Testis (tissue), 2 donors: ENCODE measurements at regions not wholly inside any gene's neighbourhood (a gene's known extent, or its start where the extent isn't known, plus 50 kb on each side); places are given as distances from the start of the nearest gene placed in this dataset.

ENCODE experiments used
- DNase-seq: peaks from one replicate; pipeline ENCODE4 v3.0.0-alpha.2; 2019
- H3K27ac ChIP-seq, 2 donors: fragments of 200-600 bp; sonication (generic); one replicate each; pipeline ENCODE4 v1.5.1; 2019
- H3K27me3 ChIP-seq: fragments of 200-600 bp; sonication (generic); one replicate; pipeline ENCODE4 v1.5.1; 2019
- H3K36me3 ChIP-seq: fragments of 200-600 bp; sonication (generic); one replicate; pipeline ENCODE4 v1.5.1; 2017; ENCODE audit warnings: low read depth; ENCODE audit errors: missing control alignments
- H3K4me1 ChIP-seq: fragments of 200-600 bp; sonication (generic); one replicate; pipeline ENCODE4 v1.5.1; 2019
- H3K4me3 ChIP-seq, 2 donors: fragments of 200-600 bp; sonication (generic); one replicate each; pipeline ENCODE4 v1.5.1; 2017 to 2019
- H3K9me3 ChIP-seq: fragments of 200-600 bp; sonication (generic); one replicate; pipeline ENCODE4 v1.5.1; 2017
- POLR2A ChIP-seq: fragments of 450-650 bp; IDR thresholded peaks from one replicate; pipeline ENCODE4 v1.6.1; 2017; ENCODE audit warnings: antibody characterized with exemption, mild to moderate bottlenecking, moderate library complexity
- whole genome bisulfite sequencing, 2 donors: methylation state at CpG; one replicate each; pipeline ENCODE4 v1.1.5; 2018; 5-methylcytosine and 5-hydroxymethylcytosine counted together
- intact Hi-C: fragments of 100-400 bp; cut with DNase I; formaldehyde crosslinking; loops from one replicate; pipeline ENCODE4 v1.15.1; 2023; ENCODE audit warnings: low total_unique reads
- TF ChIP-seq, protein P1 (sequence below), 3 experiments: fragments of 450-650 bp in 2 of 3; fragments of 200-600 bp in 1 of 3; sonication (generic) in 1 of 3; IDR thresholded peaks; one replicate each; pipeline ENCODE4 v1.5.1; 2016 to 2019; ENCODE audit warnings: antibody characterized with exemption in 3 of 3, mild to moderate bottlenecking in 2 of 3, moderate library complexity in 1 of 3

DNA sequence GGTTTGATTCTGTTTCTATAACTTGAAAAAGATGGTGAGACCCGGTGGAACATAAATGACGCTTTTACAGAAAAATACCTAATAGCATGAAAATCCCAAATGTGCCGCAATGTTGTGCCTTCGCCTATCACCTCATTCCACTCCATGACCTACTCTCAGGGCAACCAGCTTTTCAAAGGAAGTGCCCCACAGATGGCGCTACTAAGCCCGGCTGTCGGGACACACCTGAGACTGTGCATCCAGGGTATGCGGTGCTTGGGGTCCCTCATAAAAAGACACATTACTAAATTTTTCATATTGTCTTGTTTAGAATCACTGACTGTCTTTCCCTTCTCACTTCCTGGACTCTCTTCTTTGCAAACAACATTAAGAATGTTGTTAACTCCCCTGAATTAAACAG is 145.5 kb upstream of the RPS6KA2 start:
- H3K9me3 ChIP-seq = no peaks in the 10 kb centered on the region
- no peak overlapping the region for H3K27ac ChIP-seq
- no peaks in the 10 kb centered on the region for H3K36me3 ChIP-seq
- no peak for TF ChIP-seq POLR2A
- TF ChIP-seq, protein P1, sequence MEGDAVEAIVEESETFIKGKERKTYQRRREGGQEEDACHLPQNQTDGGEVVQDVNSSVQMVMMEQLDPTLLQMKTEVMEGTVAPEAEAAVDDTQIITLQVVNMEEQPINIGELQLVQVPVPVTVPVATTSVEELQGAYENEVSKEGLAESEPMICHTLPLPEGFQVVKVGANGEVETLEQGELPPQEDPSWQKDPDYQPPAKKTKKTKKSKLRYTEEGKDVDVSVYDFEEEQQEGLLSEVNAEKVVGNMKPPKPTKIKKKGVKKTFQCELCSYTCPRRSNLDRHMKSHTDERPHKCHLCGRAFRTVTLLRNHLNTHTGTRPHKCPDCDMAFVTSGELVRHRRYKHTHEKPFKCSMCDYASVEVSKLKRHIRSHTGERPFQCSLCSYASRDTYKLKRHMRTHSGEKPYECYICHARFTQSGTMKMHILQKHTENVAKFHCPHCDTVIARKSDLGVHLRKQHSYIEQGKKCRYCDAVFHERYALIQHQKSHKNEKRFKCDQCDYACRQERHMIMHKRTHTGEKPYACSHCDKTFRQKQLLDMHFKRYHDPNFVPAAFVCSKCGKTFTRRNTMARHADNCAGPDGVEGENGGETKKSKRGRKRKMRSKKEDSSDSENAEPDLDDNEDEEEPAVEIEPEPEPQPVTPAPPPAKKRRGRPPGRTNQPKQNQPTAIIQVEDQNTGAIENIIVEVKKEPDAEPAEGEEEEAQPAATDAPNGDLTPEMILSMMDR (IDR thresholded peaks at IDR 0.05) = no peak
- H3K4me3 ChIP-seq = no peak overlapping the region
- H3K4me1 ChIP-seq = peaks cover 5% of the 10 kb centered on the region
- no peak for DNase-seq
- intact Hi-C loops = loop anchor here (10.0 kb wide), 1 partner anchor 372 kb away; no protein-coding TSS in a partner anchor
- WGBS, 2 donors = 75 to 80% methylated on average over 8 of the region's 8 CpGs
- no peaks in the 10 kb centered on the region for H3K27me3 ChIP-seq

DNA sequence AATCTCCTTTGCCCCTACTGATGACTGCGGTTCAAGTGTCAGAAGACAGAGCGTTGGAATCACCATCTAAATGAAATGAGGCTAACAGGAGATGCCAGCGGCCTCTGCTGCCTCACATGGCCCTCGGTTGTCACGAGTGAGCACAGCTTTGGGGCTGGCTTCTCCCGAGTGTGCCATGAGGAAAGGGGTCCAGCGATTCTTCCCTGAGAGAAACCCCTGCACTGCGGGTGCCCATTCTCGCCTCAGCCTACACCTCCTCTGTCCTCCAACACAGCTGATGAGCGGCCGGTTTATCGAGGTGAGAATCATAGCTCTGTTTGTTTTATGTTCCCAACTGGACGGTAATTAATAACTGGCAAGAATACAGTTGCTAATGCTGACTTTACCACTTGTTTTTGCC is 144.7 kb upstream of the RPS6KA2 start:
- Histone ChIP-seq H3K27me3 (no peaks in the 10 kb centered on the region), H3K27ac (no peak overlapping the region), H3K36me3 (no peaks in the 10 kb centered on the region), H3K4me1 (peaks cover 5% of the 10 kb centered on the region), H3K4me3 (no peak overlapping the region), H3K9me3 (no peaks in the 10 kb centered on the region)
- WGBS, 2 donors = 94 to 95% methylated on average over 13 of the region's 13 CpGs
- intact Hi-C loops = loop anchor here (10.0 kb wide), 1 partner anchor 373 kb away; no protein-coding TSS in a partner anchor
- TF ChIP-seq POLR2A = no peak
- TF ChIP-seq, protein P1 (IDR thresholded peaks at IDR 0.05) = no peak
- no peak for DNase-seq

DNA sequence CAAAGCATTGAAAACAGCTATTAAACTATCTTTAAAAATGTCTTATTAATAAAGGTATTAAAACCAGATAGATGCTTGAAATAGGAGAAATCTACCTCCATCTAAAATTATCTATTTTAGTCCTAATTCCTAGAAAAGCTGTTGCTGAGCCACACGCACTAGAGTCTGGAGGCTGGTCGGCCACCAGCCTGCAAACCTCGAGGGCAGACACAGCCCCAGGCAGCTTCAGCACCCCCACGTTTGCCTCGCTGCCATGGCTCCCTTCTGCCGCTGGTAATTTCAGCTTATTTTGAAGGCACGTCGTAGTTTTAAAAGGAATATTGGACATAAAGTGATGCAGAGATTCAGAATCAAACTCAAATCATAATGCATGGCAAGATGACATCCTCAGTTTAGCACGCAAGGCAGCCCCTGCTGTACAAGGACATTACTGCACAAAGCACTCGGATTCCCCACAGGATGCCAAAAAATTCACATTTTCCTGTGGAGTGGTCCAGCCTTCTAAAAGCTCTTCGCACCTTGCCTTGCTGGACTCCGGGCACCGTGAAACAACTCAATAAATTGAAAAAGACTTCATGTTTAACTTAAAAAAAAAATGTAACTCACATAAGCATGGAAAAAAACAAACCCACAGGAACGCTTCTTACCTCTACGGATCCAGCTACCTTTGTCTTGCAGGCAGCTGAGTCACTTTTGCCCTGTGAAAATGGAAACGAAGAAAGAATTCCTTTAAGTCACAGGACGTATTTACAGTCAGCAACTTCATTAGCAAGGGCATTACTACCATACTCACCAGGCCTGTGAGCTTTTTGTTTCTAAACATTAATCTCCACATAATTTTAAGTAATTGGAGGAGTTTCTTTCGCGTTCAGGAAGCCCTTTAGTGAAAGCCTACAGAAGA is 143.4 kb upstream of the RPS6KA2 start:
- no peaks in the 10 kb centered on the region for H3K27me3 ChIP-seq
- WGBS, 2 donors = 88 to 90% methylated on average over 19 of the region's 19 CpGs
- H3K27ac ChIP-seq = no peak overlapping the region
- H3K4me1 ChIP-seq = peaks cover 2% of the 10 kb centered on the region
- no peaks in the 10 kb centered on the region for H3K9me3 ChIP-seq
- intact Hi-C loops = loop anchor here (10.0 kb wide), 1 partner anchor 374 kb away; no protein-coding TSS in a partner anchor
- TF ChIP-seq POLR2A = no peak
- TF ChIP-seq, protein P1 (IDR thresholded peaks at IDR 0.05) = peak in 1 of 3 experiments; percentile 22
- DNase-seq = no peak
- no peaks in the 10 kb centered on the region for H3K36me3 ChIP-seq
- H3K4me3 ChIP-seq = no peak overlapping the region

DNA sequence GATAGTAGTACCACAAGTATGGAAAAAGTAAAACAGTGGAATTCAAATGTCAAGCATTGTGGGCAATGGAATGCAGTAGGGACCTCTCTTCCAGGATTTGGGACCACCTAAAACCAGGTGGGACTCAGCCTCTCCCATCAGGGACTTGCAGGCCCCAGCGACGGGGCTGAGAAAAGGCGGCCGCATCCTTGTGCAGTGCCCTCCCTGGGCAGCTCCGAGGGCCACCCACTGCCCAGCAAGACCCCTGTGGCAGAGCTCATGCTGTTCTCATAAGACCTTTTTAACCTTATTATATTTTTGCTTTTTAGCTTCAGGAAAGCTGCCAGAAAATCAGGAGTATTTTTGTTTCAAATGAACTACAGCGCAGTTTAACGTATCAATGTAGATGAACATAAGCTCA is 142.6 kb upstream of the RPS6KA2 start:
- WGBS, 2 donors = 93 to 94% methylated on average over 7 of the region's 7 CpGs
- no peak overlapping the region for H3K27ac ChIP-seq
- H3K4me1 ChIP-seq = no peaks in the 10 kb centered on the region
- DNase-seq = no peak
- intact Hi-C loops = loop anchor here (10.0 kb wide), 1 partner anchor 375 kb away; no protein-coding TSS in a partner anchor
- H3K36me3 ChIP-seq = no peaks in the 10 kb centered on the region
- no peak for TF ChIP-seq POLR2A
- TF ChIP-seq, protein P1 (IDR thresholded peaks at IDR 0.05) = no peak
- no peak overlapping the region for H3K4me3 ChIP-seq
- H3K27me3 ChIP-seq = no peaks in the 10 kb centered on the region
- H3K9me3 ChIP-seq = no peaks in the 10 kb centered on the region
